AG04450 (cell line): ENCODE measurements at regions not wholly inside any gene's neighbourhood (a gene's known extent, or its start where the extent isn't known, plus 50 kb on each side); places are given as distances from the start of the nearest gene placed in this dataset.

Experiments
- CTCF ChIA-PET: fragments of 300-600, 350-600 bp; formaldehyde crosslinking; extraction: SDS; loops from one replicate; lab custom pipeline; 2022; ENCODE audit warnings: antibody characterized with exemption, inconsistent platforms; lab: Charles Lee
- POLR2A ChIA-PET: fragments of 350-600 bp; formaldehyde crosslinking; extraction: SDS; loops from one replicate; lab custom pipeline; 2021; ENCODE audit warnings: antibody characterized with exemption, inconsistent platforms; lab: Yijun Ruan, JAX
- DNase-seq: peaks from one replicate; pipeline ENCODE4 v3.0.0-alpha.2; 2011; ENCODE audit warnings: low read depth, low spot score
- H3K27ac ChIP-seq: one replicate; pipeline ENCODE4 v1.5.1; 2012; ENCODE audit warnings: low read depth, low read length, control low read depth
- H3K27me3 ChIP-seq: one replicate; pipeline ENCODE4 v1.6.0; 2012; ENCODE audit warnings: low read length; ENCODE audit not compliant: control insufficient read depth, insufficient read depth
- H3K4me3 ChIP-seq: 2 replicates; pipeline ENCODE4 v1.5.1; 2011; ENCODE audit warnings: mild to moderate bottlenecking, low read depth, low read length, control low read depth
- H3K9me3 ChIP-seq: 2 replicates; pipeline ENCODE4 v1.5.1; 2012; ENCODE audit warnings: low read length; ENCODE audit not compliant: control insufficient read depth, insufficient read depth
- CTCF ChIP-seq: IDR thresholded peaks from 2 replicates; pipeline ENCODE4 v1.5.1; 2011; ENCODE audit warnings: low read depth, low read length, control low read depth, inconsistent platforms

- ChIA-PET POLR2A (no interaction called here), CTCF (no interaction called here)
- Histone ChIP-seq H3K27ac (no peak overlapping the region), H3K4me3 (no peak overlapping the region), H3K9me3 (no peaks in the 10 kb centered on the region), H3K27me3 (no peaks in the 10 kb centered on the region)
- no peak for DNase-seq
- TF ChIP-seq CTCF, result no peak
Measured at GRCh38 chr6:100959280-100959679, 78.2 kb upstream of the ASCC3 start.

- ChIA-PET POLR2A (no interaction called here), CTCF (no interaction called here)
- TF ChIP-seq CTCF, result no peak
- H3K4me3 ChIP-seq, result no peak overlapping the region
- H3K27me3 ChIP-seq, result no peaks in the 10 kb centered on the region
- H3K27ac ChIP-seq, result no peak overlapping the region
- H3K9me3 ChIP-seq, result no peaks in the 10 kb centered on the region
- no peak for DNase-seq
Measured at GRCh38 chr6:100962466-100962865, 81.3 kb upstream of the ASCC3 start.

GRCh38 chr6:100965067-100965466, 83.9 kb upstream of the ASCC3 start:
- H3K4me3 ChIP-seq, result no peak overlapping the region
- peaks cover 4% of the 10 kb centered on the region; the same call in 1 of the 2 replicates for H3K9me3 ChIP-seq
- ChIA-PET POLR2A (no interaction called here), CTCF (no interaction called here)
- H3K27ac ChIP-seq, result no peak overlapping the region
- H3K27me3 ChIP-seq, result no peaks in the 10 kb centered on the region
- no peak for TF ChIP-seq CTCF
- DNase-seq, result no peak

- Histone ChIP-seq H3K4me3 (no peak overlapping the region), H3K27ac (no peak overlapping the region), H3K27me3 (no peaks in the 10 kb centered on the region), H3K9me3 (peaks cover 4% of the 10 kb centered on the region; the same call in 1 of the 2 replicates)
- POLR2A ChIA-PET, result no interaction called here
- TF ChIP-seq CTCF, result no peak
- DNase-seq, result no peak
- CTCF ChIA-PET, result no interaction called here
Measured at GRCh38 chr6:100968949-100969348, 87.8 kb upstream of the ASCC3 start.

- POLR2A ChIA-PET, result no interaction called here
- no peak overlapping the region for H3K4me3 ChIP-seq
- no peak overlapping the region for H3K27ac ChIP-seq
- no peaks in the 10 kb centered on the region for H3K27me3 ChIP-seq
- no peaks in the 10 kb centered on the region for H3K9me3 ChIP-seq
- CTCF ChIA-PET, result interaction anchor here (0.6 kb wide), 1 partner anchor 54 kb away, joined by 3 read pairs; no protein-coding TSS in a partner anchor
- DNase-seq, result no peak
- TF ChIP-seq CTCF, result no peak
Measured at GRCh38 chr6:100979267-100979666, 98.1 kb upstream of the ASCC3 start.
